ENCODE measurements at regions not wholly inside any gene's neighbourhood (a gene's known extent, or its start where the extent isn't known, plus 50 kb on each side); places are given as distances from the start of the nearest gene placed in this dataset.

GRCh38 chr9:97759581-97760288 lies 62.6 kb upstream of the XPA start:
- H3K27ac ChIP-seq, result no peak overlapping the region
- peaks cover 0 to 6% (median 0%) of the 10 kb centered on the region in 3 donors for H3K4me1 ChIP-seq
- peaks cover 0 to under 1% (median 0%) of the 10 kb centered on the region in 3 donors for H3K9me3 ChIP-seq
- H3K36me3 ChIP-seq, result no peaks in the 10 kb centered on the region
- peaks cover 33% of the 10 kb centered on the region for H3K27me3 ChIP-seq
- TF ChIP-seq CTCF (IDR thresholded peaks at IDR 0.05), result no peak
- TF ChIP-seq EP300 (IDR thresholded peaks at IDR 0.05), result no peak
- no peak for TF ChIP-seq POLR2A (IDR thresholded peaks at IDR 0.05)
- TF ChIP-seq POLR2AphosphoS5 (IDR thresholded peaks at IDR 0.05), result no peak
- ATAC-seq, result peak; percentile 63
- 20 to 30% methylated on average over 1 to 2 of the region's 5 CpGs for WGBS, 2 donors (ENCODE audit: low coverage in 1 of 2)
- H3K4me3 ChIP-seq, result no peak overlapping the region

- peaks cover 0 to 6% (median 0%) of the 10 kb centered on the region in 3 donors for H3K4me1 ChIP-seq
- no peak for TF ChIP-seq EP300 (IDR thresholded peaks at IDR 0.05)
- no peak for TF ChIP-seq POLR2A (IDR thresholded peaks at IDR 0.05)
- no peak for TF ChIP-seq POLR2AphosphoS5 (IDR thresholded peaks at IDR 0.05)
- H3K27me3 ChIP-seq, result peaks cover 34% of the 10 kb centered on the region
- no peak overlapping the region for H3K27ac ChIP-seq
- no peaks in the 10 kb centered on the region for H3K36me3 ChIP-seq
- ATAC-seq, result no peak
- 43 to 80% methylated on average over 4 to 5 of the region's 8 CpGs for WGBS, 2 donors (ENCODE audit: low coverage in 1 of 2)
- no peaks in the 10 kb centered on the region for H3K9me3 ChIP-seq
- H3K4me3 ChIP-seq, result no peak overlapping the region
Measured at GRCh38 chr9:97761056-97761598, 64.0 kb upstream of the XPA start.

- ATAC-seq, result no peak
- H3K27ac ChIP-seq, result no peak overlapping the region
- 67 to 69% methylated on average over 7 to 8 of the region's 8 CpGs for WGBS, 2 donors (ENCODE audit: low coverage in 1 of 2)
- no peaks in the 10 kb centered on the region for H3K9me3 ChIP-seq
- H3K4me3 ChIP-seq, result no peak overlapping the region
- H3K36me3 ChIP-seq, result no peaks in the 10 kb centered on the region
- H3K4me1 ChIP-seq, result peaks cover 0 to 6% (median 0%) of the 10 kb centered on the region in 3 donors
- TF ChIP-seq CTCF (IDR thresholded peaks at IDR 0.05) (no peak), POLR2A (IDR thresholded peaks at IDR 0.05) (no peak), POLR2AphosphoS5 (IDR thresholded peaks at IDR 0.05) (no peak), EP300 (IDR thresholded peaks at IDR 0.05) (no peak)
- H3K27me3 ChIP-seq, result peaks cover 40% of the 10 kb centered on the region
Measured at GRCh38 chr9:97761879-97762278, 64.7 kb upstream of the XPA start.

GRCh38 chr9:97763874-97764273 lies 66.7 kb upstream of the XPA start:
- peaks cover 40% of the 10 kb centered on the region for H3K27me3 ChIP-seq
- no peaks in the 10 kb centered on the region for H3K36me3 ChIP-seq
- WGBS, 2 donors (ENCODE audit: low coverage in 1 of 2), result no CpG with 5 or more reads among the region's 4 CpGs
- H3K9me3 ChIP-seq, result no peaks in the 10 kb centered on the region
- no peak overlapping the region for H3K4me3 ChIP-seq
- TF ChIP-seq POLR2AphosphoS5 (IDR thresholded peaks at IDR 0.05) (no peak), POLR2A (IDR thresholded peaks at IDR 0.05) (no peak), EP300 (IDR thresholded peaks at IDR 0.05) (no peak), CTCF (IDR thresholded peaks at IDR 0.05) (no peak)
- H3K4me1 ChIP-seq, result peaks cover 0 to 6% (median 0%) of the 10 kb centered on the region in 3 donors
- H3K27ac ChIP-seq, result no peak overlapping the region
- ATAC-seq, result no peak

GRCh38 chr9:97766092-97766491 lies 69.0 kb upstream of the XPA start:
- H3K4me1 ChIP-seq, result no peaks in the 10 kb centered on the region
- no peak overlapping the region for H3K4me3 ChIP-seq
- H3K36me3 ChIP-seq, result no peaks in the 10 kb centered on the region
- WGBS, 2 donors (ENCODE audit: low coverage in 1 of 2), result 61% methylated on average over 2 of the region's 2 CpGs; no CpG with 5 or more reads in 1 of the 2 donors
- no peaks in the 10 kb centered on the region for H3K9me3 ChIP-seq
- ATAC-seq, result no peak
- TF ChIP-seq CTCF (IDR thresholded peaks at IDR 0.05) (no peak), POLR2A (IDR thresholded peaks at IDR 0.05) (no peak), POLR2AphosphoS5 (IDR thresholded peaks at IDR 0.05) (no peak), EP300 (IDR thresholded peaks at IDR 0.05) (no peak)
- no peak overlapping the region for H3K27ac ChIP-seq
- H3K27me3 ChIP-seq, result peaks cover 53% of the 10 kb centered on the region

All from gastroesophageal sphincter (tissue), 4 donors.